GM12873 (cell line): ENCODE measurements at regions not wholly inside any gene's neighbourhood (a gene's known extent, or its start where the extent isn't known, plus 50 kb on each side); places are given as distances from the start of the nearest gene placed in this dataset.

Experiments used
- TF ChIP-seq, protein P1 (sequence below): IDR thresholded peaks from 2 replicates; pipeline ENCODE4 v1.5.1; 2012; ENCODE audit warnings: low read depth, mild to moderate bottlenecking, moderate library complexity, low read length, control low read depth; ENCODE audit not compliant: insufficient read depth; ENCODE audit errors: missing control alignments

DNA sequence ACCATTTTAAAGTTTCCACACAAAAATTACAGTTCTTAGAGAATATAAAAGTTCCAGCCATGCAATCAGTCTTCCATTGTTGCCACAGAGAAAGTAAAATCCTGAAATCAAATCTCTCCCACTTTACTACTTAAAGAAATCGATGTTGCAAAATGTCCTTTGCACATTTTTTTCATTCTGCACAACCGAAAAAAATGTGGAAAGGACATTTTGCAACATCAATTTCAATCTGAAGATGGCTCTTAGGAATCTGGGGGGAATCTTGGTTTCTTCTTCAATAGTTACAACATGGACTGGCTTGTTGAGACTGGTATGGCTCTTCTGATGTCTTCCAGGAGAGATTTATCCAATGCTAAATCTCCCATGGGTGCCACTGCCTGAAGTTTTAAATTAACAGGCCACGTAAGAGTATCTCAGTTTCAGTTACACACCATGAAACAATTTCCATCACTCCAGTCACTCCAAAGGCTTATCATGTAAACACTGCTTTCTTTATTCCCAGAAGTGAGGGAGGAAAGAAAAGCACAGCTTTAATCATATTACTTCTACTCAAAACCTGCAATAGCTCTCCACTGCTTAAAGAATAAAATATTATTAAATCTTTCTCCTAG, 55.8 kb upstream of the CTNNB1 start:
- TF ChIP-seq, protein P1, sequence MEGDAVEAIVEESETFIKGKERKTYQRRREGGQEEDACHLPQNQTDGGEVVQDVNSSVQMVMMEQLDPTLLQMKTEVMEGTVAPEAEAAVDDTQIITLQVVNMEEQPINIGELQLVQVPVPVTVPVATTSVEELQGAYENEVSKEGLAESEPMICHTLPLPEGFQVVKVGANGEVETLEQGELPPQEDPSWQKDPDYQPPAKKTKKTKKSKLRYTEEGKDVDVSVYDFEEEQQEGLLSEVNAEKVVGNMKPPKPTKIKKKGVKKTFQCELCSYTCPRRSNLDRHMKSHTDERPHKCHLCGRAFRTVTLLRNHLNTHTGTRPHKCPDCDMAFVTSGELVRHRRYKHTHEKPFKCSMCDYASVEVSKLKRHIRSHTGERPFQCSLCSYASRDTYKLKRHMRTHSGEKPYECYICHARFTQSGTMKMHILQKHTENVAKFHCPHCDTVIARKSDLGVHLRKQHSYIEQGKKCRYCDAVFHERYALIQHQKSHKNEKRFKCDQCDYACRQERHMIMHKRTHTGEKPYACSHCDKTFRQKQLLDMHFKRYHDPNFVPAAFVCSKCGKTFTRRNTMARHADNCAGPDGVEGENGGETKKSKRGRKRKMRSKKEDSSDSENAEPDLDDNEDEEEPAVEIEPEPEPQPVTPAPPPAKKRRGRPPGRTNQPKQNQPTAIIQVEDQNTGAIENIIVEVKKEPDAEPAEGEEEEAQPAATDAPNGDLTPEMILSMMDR, result no peak

DNA sequence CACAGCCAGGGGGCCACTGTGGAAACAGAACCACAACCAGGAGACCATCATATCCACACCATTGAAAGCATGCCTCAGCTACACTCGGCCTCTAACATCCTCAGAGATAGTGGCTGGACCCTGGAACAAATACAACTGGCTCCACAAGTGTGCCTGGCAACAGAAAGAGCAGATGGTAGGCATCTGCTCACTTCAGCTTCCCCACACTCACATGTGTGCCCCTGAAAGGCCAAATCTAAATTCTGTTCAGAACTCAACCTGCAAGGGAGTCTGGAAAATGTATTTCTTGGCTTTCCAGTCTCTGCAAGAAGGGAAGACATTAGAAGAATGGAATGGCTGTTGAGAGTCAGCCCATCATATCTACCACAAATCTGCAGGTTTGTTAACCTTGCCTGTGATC, 54.7 kb upstream of the CTNNB1 start:
- TF ChIP-seq, protein P1, result no peak

DNA sequence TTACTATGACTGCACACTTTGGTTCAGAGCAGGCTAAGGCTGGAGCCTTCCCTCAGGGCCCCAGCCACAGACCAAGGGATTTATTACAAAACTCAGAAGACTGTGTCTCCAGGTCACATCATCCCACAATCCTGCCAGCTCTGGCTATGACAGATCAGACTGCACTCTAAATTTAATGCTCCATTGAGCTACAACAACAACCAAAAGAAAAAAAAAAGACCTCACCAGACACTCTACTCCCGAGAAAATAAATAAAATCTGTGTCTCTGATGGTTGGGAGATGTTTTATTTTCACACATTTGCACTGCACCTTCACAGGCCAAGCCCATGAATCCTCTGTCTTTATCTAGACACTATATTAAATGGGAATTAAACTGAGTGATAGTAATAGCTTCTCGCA, 50.8 kb upstream of the CTNNB1 start:
- TF ChIP-seq, protein P1, result no peak

DNA sequence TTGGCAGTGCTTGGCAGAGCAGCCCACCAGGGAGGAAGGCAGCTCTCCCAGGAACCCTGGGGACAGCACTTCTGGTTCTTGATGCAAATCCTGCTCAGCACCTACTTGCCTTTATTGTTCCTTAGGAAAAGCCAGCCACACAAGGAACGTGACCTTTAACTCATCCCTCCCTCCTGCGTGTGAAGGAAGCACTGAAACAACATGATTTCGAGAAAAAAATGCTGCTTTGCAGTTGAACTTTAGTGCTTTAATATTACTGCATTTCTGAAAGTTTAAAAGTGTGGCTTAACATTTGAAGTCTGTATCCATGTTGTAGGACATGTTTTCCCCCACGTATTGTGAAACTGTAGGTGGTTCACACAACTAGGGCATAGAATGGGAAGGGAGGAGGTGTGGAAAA, 50.4 kb upstream of the CTNNB1 start:
- TF ChIP-seq, protein P1, result no peak
